ENCODE measurements at regions not wholly inside any gene's neighbourhood (a gene's known extent, or its start where the extent isn't known, plus 50 kb on each side); places are given as distances from the start of the nearest gene placed in this dataset.

DNA sequence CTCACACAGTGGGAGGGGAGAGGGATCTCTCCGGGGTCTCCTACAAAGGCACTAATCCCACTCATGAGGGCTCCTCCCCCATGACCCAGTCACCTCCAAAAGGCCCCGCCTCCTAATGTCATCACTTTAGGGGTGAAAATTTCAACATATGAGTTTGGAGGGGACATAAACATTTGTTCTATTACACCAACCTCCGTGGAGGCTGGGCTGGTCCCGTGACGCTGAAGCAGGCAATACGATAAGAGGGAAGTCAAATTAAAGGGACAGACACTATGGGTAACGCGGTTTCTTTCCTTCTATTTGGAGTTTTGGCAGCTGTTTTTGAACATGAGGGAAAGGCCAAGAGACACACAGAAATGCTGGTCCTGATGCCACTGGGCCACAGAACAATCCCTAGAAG, 175.7 kb upstream of the VASH1 start:
- TF ChIP-seq, protein P1, sequence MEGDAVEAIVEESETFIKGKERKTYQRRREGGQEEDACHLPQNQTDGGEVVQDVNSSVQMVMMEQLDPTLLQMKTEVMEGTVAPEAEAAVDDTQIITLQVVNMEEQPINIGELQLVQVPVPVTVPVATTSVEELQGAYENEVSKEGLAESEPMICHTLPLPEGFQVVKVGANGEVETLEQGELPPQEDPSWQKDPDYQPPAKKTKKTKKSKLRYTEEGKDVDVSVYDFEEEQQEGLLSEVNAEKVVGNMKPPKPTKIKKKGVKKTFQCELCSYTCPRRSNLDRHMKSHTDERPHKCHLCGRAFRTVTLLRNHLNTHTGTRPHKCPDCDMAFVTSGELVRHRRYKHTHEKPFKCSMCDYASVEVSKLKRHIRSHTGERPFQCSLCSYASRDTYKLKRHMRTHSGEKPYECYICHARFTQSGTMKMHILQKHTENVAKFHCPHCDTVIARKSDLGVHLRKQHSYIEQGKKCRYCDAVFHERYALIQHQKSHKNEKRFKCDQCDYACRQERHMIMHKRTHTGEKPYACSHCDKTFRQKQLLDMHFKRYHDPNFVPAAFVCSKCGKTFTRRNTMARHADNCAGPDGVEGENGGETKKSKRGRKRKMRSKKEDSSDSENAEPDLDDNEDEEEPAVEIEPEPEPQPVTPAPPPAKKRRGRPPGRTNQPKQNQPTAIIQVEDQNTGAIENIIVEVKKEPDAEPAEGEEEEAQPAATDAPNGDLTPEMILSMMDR (IDR thresholded peaks at IDR 0.05): no peak
- no peak for TF ChIP-seq POLR2A (IDR thresholded peaks at IDR 0.05)

Measured in breast epithelium (tissue), 3 donors.